Cardiac fibroblast (primary cell): ENCODE measurements at regions not wholly inside any gene's neighbourhood (a gene's known extent, or its start where the extent isn't known, plus 50 kb on each side); places are given as distances from the start of the nearest gene placed in this dataset.
"Not testable (repeated sequence)": the region's sequence is repeated elsewhere in the genome, so short reads cannot be mapped to it uniquely, and the experiment has no call there.

Experiments used
- DNase-seq, 2 donors: peaks; one replicate each; pipeline versions ENCODE4 v3.0.0 to v3.0.0-alpha.2; 2010; ENCODE audit warnings: low read depth in 2 of 2
- H3K4me3 ChIP-seq, 2 donors: replicated peaks in 1 of 2; 1 replicate in 1 of 2; 2 replicates in 1 of 2; pipeline ENCODE4 v1.5.1; 2011; ENCODE audit warnings: low read depth in 2 of 2, low read length in 2 of 2, mild to moderate bottlenecking in 2 of 2, moderate library complexity in 1 of 2
- CTCF ChIP-seq: IDR thresholded peaks from one replicate; pipeline ENCODE4 v1.5.1; 2011; ENCODE audit warnings: low read depth, mild to moderate bottlenecking, low read length, inconsistent platforms

- TF ChIP-seq CTCF = no peak
- DNase-seq = no peak
- no peak overlapping the region for H3K4me3 ChIP-seq
Measured at GRCh38 chr9:111276431-111277128, 53.4 kb downstream of the OR2K2 start.

GRCh38 chr9:111274737-111275136 is 55.3 kb downstream of the OR2K2 start:
- no peak for TF ChIP-seq CTCF
- no peak overlapping the region for H3K4me3 ChIP-seq
- no peak for DNase-seq

GRCh38 chr9:111272581-111272980 is 57.4 kb downstream of the OR2K2 start:
- TF ChIP-seq CTCF = no peak
- no peak overlapping the region for H3K4me3 ChIP-seq
- no peak for DNase-seq

- H3K4me3 ChIP-seq = no peak overlapping the region
- TF ChIP-seq CTCF = no peak
- peak in 1 of 2 donors; percentile 63 for DNase-seq
Measured at GRCh38 chr9:111271481-111272080, 58.4 kb downstream of the OR2K2 start.

GRCh38 chr9:111271047-111271446 is 59.0 kb downstream of the OR2K2 start:
- DNase-seq = no peak
- H3K4me3 ChIP-seq = no peak overlapping the region
- no peak for TF ChIP-seq CTCF

GRCh38 chr9:111266024-111266423 is 64.0 kb downstream of the OR2K2 start:
- not testable (repeated sequence) for H3K4me3 ChIP-seq, DNase-seq

GRCh38 chr9:111263116-111263515 is 66.9 kb downstream of the OR2K2 start:
- no peak for TF ChIP-seq CTCF
- H3K4me3 ChIP-seq = no peak overlapping the region
- DNase-seq = no peak
